Esophagus mucosa (tissue), 1 donor: ENCODE measurements at regions not wholly inside any gene's neighbourhood (a gene's known extent, or its start where the extent isn't known, plus 50 kb on each side); places are given as distances from the start of the nearest gene placed in this dataset.

Experiments
- ATAC-seq: fragments of 200-7000 bp; cut with Tn5 transposase; one replicate; pipeline ENCODE4 v1.9.1; 2020
- donor health status: DM: yes; HTN: yes; CAD: no.

DNA sequence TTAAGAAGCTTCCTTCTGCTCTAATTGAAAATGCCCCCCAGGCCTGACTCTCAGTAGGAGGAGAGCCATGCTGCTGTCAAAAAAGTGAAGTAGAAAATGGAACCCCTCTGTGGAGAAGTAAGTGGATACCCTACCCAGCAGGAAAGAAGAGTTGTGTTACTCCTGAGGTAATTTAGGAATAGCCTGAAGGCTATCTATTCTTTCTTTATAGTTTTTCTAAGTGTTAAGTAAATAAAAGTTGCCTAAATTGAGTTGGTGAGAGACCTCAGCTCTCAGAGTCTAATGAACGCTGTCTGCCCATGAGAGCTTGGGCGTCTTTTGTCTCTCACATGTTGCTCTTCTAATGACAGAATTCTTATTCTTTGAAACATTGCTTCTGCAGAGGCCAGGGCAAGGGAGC lies 116.2 kb downstream of the NSUN3 start:
- no peak for ATAC-seq

DNA sequence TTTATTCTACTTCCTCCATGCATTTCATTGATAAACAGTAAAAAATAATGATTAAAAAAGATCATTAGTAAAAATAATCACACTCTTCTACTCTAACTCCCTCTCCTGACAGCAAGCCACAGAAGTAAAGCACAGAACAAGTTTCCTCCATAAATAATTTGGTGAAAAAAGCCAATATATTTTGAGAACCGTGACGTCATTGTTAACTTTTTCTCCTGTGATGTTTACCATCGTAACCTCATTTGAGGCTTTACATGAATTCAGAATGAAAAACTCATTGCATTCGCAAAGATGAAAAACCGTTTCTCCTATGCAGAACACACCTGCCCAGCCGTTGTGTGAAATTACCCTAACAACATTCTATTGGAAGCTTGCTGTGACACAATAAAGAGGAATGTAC lies 120.7 kb downstream of the NSUN3 start:
- no peak for ATAC-seq

DNA sequence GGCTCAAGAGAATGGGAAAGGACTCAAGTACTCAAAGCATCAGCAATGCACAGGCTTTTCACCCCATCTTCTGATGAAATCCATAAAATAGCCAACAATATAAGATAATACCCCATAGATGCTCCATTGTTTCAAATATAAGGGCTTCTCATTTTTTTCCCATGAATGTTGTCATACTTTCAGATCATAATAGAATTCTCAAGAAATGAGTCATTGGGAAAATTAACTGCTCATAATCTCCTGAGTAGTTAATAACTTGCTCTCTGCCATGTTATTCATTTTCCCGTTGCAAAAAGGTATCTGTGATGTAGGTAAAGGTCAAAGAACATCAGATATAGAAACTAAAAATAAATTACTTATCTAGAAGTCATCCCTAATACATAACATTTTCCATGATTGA lies 121.9 kb downstream of the NSUN3 start:
- no peak for ATAC-seq

DNA sequence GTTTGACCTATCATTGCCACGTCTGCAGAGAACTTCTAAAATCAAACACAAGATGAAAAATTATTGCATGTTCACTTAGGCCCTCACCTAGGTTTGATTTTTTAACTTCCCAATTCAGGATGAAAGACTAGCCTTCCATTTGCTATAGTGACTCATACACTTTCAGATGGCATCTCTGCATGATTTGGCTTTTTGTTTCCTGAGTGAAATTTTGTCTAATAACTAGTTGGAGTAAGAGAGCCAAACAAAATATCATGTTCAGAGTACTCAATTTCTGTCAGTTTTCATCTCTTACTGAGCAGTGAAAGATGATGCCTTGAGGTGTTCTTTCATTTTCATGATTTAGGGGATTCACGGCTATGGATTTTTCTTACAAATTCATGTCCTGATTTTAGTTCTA lies 122.9 kb downstream of the NSUN3 start:
- no peak for ATAC-seq

DNA sequence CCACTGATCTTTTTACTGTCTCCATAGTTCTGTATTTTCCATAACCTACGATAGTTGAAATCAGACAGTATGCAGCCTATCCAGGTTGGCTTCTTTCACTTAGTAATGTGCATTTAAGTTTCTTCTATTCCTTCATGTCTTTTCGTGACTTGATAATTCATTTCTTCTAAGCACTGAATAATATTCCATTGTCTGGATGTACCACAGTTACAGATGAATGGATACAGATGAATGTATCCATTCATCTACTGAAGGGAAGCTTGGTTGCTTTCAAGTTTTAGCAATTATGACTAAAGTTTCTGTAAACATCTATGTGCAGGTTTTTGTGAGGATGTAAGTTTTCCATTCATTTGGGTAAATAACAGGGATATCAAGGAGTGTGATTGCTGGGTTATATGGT lies 124.8 kb downstream of the NSUN3 start:
- no peak for ATAC-seq

DNA sequence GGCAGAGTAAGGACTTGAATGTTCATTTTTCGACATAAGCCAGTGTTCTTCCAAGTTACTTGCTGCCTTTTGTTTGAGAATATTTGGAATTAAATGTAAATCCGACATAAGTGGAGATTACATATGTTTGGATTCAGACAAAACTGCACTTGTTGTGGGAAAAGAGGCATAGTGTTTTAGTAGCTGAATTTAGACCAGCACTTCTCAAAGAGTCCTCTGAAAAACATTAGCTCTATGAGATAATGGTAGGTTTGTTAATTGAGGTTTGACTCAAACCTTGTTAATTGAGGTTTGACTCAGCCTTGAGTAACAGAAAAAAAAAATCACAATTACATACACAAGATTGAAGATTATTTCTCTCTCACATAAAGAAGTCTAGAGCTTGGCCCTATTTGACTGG lies 132.5 kb downstream of the NSUN3 start:
- no peak for ATAC-seq

DNA sequence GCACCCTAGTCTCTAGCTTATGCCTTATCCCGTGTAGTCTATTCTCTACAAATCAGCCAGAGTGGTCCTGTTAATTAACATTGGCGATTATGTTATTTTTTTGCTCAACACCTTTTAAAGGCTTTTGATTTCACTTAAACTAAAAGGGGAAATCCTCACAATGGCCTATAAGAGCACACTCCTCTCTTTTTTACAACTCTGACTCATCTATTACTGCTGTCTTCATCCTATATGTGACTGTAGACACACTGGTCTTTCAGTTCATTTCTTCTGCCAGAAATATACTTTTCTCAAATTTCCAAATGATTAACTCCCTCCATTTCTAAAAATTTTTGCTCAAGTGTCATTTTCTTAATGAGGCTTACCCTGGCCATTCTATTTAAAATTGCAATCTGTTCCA lies 143.4 kb downstream of the NSUN3 start:
- ATAC-seq, result no peak

DNA sequence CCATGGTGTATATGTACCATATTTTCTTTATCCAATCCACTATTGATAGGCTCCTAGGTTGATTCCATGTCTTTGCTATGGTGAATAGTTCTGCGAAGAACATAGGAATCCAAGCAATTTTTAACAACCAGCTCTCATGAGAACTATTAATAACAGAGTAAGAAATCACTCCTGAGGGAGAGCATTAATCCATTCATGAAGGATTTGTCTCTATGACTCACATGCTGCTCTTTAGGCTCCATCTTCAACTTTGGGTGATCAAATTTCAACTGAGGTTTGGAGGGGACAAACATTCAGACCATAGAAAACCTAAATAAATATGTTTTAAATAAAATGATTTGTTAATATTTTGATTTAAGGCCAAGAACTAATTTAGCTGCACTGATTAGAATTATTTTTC lies 147.4 kb downstream of the NSUN3 start:
- no peak for ATAC-seq

DNA sequence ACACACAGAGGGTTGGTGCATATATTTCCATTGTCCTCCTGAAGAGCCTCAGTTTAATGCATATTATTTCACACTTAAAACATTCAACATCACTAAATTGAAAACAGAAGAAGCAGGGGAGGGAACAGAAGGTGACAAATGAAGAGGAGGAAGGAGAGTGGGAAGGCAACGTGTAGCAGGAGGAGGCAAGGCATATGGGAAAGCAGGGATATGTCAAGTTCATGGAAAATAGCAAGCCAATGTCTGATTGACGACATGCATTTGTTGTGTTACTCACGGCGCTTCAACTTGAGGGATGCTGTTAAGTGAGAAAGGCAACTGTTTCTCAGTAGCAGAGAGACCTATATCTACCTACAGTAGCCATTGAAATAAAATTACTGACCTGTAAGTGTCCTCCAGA lies 154.5 kb downstream of the NSUN3 start:
- no peak for ATAC-seq

DNA sequence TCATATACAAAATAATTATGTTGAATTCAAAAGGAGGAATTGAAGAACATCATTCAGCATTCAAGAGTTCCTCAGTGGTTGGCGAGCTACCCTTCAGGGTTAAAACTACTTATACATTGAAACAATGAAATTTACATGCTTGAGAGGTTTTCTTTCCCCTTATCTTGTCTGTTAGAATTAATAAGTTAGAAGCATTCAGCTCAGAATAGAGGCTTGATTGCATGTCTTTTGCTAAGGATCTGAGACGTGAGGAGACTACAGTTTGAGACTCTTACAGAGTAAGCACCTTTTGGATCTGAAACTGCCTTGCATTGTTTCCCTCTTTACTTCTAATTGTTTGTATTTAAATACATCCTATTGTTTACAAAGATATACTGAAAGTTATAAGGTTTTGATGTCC lies 157.6 kb downstream of the NSUN3 start:
- ATAC-seq, result no peak

DNA sequence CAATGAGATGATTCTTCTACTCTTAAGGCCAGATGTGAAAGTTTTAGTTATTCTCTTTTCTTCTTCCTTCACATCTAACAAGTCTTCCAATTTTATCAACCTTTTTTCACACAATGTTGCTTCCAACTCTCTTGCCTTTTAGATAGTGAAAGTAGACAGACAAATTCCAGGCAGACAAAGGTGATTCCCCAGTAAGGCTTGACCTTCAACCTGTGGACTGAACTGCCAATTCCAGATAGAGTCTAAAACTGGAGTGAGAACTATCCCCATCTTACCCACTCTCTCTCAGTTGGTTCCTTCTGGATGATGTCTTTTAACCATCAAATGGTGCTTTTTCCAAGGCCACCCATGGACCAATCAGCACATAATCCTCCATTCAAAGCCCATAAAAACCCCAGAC lies 159.0 kb downstream of the NSUN3 start:
- no peak for ATAC-seq

DNA sequence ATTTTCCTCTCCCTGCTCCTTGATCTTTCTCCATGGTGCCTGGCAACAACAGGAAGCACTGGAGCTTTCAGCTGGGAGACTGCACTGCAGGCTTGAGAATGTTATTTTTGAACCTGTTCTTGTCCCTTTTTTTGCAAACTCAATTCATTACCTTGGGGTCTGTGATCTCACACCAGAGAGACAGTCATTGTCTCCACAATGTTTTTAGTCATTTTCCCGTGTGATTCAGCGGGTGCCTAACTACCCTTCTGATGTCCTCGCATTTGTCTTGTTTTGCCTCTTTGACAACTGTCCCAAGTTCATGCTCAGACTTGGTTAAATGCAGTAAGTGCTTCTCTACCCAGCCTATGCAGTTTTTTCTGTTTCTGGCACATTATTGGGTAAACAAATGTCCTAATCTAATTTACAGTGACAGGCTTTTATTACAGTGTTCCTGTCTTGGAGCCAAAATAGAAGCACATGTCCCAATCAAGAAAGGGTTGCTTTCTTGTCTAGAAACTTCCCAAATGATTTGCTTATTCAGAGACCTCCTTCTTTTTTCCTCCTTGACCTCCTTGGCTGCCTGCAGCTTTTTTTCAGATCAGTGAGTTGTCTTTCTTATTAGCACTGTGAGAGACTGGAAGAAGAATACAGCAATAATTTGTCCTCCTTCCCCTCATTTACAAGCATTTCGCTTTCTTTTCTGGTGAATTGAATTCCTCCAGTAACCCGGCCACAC lies 162.4 kb downstream of the NSUN3 start:
- no peak for ATAC-seq

DNA sequence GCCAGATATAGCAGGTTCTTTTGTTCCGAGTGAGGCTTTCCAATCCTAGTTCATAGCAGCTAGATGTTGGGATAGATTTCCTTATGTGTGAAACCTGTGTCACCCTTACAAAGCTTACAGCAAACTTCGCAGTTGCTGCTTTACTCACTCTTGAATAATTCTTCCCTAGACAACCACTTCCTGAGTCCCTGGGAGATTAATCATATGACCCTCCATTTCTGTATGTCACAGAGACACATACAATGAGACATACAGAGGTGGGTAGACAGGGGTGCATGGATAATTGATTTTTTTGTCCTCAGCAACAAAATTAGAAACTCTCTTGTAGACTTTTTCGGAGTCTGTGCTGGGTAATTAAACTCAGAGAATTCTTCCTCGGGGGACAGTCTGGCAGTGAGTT lies 163.2 kb downstream of the NSUN3 start:
- no peak for ATAC-seq

DNA sequence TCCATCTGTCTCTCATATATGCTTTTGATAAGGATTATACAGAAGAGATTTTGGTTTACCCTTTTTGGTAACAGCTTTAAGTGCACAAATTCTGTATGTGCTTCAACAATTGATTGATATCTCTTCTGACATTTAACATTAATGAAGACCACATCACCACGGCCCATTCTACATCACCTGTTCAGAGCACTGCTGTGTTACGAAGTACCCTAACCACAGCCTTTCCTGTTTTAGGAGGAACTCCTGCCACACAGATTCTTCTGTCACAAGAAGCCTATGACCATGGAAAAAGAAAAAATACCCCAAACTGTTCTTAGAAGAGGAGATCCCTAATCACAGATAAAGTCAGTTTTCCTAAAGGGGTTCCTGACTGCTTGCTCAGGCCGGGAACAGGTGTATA lies 170.1 kb downstream of the NSUN3 start:
- ATAC-seq, result no peak

DNA sequence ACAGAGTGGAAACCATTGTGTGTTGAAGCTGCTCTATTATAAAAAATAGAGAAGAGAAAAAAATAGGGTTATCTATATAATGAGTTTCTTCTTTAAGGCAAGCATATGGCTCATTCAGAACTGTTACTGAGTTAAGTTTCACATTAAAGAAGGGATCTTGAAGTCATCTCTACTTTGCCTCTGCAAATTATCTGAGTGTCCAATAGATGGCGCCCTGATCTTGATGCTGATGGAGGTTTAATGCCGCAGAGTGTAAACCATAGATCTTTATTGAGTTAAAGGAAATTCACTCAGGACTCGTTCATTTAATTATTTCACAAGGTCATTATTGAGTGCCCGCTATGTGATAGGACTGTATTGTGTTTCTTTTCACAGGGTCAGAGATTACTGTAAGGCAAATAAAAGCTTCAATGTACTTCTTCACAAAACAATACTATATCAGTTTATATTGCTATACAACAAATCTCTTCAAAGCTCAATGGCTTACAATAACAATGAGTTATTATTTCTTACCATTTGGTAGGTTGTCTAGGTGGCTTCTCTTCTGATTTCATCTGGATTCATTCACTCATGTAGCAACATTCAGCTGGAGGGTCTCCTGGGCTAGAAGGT lies 171.4 kb downstream of the NSUN3 start:
- peak; percentile 38 for ATAC-seq

DNA sequence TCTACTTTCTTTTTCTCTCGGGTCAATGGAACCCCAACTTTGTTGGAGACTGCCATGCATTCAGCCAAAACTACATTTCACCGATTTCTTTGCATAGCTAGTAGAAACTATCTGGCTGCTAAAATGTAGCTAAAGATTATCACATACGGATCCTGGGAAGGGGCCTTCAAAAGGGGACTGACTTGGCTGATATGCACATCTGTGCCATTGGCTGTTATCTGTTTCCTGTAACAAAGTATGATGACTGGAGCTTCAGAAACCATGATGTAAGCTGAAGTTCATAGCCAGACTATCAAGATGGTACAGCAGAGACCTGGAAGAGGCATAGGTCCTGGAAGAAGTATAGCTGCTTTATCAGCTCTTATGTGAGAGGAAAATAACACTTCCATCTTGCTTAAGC lies 179.1 kb downstream of the NSUN3 start:
- no peak for ATAC-seq

DNA sequence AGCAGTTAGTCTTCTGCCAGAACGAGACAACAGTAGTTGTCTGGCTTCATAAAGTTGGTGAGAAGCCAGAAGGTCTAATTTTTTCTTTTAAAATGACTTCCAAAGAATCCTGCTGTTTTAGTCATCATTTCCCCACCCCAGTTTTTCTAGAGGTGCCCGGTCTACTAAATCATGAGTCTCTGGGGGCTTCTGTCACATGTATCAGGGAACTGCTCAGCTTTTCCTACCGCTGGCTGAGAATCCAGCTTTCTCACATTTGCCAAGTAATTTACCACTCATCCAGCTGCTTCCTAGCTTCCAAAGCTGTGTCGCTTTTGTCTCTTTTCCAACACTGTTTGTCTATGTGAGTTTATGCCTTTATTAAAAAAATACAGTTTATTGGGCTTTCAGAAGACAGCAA lies 183.3 kb downstream of the NSUN3 start:
- ATAC-seq, result no peak

DNA sequence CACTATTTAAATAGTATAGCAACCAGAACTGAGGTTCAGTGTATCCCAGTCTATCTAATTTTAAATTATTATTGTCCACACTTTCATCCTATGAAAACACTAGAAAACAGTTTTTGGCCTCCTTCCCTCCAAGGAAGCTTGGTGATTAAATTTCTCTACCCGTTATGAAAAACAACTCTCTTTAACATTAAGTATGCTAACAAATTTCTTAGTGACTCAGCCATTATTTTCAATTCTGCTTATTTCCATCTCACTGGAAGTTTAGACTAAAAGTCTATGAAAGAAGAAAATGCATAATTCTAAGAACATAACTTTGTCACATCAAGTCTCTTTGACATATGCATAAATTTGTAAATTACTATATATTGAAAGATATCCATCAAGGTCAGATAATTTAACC lies 185.2 kb downstream of the NSUN3 start:
- ATAC-seq, result no peak

DNA sequence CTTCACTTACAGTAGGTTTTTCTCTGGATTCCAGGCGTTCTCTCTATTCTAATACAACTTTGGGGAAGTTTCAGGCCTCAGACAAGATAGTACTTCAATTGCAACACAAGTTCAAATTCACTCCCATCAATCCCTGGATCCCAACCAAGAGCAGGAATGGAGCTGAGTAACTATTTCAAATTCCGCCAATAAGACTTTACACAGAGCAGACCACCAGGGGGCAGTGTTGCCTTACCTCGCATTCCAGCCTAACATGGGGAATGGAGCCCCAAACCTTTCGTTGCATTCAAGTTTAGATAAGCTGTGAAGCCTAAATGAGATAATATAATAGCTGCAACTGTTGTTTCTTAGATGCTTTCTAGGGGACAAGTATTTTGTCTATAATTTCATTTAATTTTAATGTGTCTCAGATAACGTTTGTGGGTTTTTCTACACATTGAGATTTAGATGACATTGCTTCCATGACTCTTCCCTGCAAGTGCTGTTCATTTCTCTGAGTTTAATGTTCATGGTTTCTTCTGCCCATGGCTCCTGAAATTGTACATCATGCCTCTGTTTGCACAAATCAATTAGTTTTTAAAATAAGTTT lies 186.7 kb downstream of the NSUN3 start:
- ATAC-seq, result peak; percentile 73

DNA sequence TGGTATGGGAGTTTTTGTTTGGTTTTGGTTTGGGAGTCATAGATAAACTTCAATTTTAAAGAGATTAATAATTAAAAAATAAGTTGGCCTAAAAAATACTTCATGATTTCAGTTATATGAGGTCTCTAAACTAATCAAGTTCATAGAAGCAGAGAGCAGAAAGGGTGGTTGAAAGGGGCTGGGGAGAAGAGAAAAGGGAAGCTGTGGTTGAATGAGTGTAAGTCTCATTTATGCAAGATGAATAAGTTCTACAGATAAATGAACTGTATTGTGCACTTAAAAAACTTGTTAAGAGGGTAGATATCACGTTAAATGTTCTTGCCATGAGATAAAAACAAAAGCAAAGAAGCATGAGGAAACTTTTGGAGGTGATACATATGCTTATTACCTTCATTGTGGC lies 188.7 kb downstream of the NSUN3 start:
- ATAC-seq, result no peak

DNA sequence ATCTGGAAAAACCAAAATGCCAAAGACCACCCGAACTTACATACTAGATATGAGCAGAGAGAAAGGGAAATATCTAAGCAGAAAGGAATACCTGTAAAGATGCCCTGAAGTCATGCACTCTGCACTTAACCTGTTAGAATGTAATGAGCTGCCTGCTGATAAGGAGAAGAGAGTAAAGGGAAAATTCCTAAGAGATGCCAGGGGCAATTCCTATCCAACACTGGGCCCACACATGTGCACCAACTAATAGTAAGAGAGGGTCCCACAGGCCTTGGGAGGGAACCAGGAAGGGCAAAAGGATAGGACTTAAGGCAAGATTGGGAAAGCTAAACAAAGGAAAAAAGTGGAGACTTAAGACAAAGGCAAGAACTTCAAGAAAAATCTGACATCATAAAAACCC lies 189.5 kb downstream of the NSUN3 start:
- ATAC-seq, result no peak

DNA sequence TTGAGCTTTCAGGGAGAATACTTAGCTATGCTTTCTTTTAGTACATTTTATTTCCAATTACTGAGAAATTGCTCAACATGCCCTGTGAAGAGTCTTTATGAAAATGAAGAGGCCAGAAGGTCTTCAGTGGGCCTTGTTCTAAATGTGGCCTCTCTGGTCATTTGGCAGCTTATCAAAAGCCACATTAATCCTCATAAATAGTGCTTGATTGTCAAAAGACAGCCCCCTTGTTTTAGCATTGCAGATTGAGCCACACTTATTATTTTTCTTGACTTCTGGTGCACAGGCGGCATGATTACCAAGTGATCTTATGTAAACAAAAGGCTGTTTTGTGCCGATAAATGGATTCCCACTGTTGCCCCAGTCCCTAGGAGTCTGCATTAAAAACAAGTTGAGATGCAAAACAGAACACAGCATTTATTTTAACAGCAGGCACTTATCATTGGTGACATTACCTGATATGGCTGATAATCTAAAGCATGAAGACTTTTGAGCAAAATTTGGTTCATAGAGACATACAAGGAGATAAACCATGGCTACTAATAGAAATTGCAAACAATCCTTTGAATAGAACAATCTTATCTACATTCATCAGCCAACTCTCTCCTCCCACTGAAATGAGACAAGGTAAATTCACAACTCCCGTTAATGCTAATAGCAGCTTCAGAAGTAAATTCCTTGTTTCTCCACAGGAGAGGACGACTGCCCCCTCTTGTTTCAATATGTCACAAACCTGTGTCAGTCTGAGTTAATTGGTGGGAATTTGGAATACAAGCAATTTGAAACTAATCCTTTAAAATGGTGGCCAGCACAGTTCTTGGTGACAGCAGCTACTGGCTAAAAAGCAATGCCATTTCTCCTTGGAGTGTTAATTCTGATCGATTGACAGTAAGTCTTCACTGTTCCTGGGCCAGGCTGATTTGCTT lies 194.3 kb downstream of the NSUN3 start:
- ATAC-seq, result no peak

DNA sequence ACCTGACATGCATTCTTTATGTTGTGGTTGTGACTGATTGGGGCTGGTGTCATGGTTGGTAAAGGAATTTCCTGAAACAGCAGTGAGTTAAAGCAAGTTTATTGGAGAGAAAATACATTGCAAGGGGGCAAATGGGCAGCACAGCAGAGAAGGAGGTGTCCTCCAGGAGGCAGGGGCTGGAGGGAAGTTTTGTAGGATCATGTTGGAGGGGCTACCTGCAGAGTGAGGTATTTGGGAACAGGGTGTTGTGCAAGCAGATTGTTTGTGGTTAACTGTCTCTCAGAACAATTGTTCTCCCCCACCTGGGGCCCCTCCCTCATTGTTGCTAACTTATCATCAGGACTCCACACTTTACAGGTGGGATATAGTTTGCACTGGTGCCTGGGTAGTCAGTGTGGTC lies 196.0 kb downstream of the NSUN3 start:
- no peak for ATAC-seq
